Stimulated activated naive CD4-positive, alpha-beta T cell (primary cell): ENCODE measurements at regions not wholly inside any gene's neighbourhood (a gene's known extent, or its start where the extent isn't known, plus 50 kb on each side); places are given as distances from the start of the nearest gene placed in this dataset.

Source experiments
- DNase-seq, 6 experiments: peaks; one replicate each; lab custom pipeline; 2025; lab: John Stamatoyannopoulos, UW

DNA sequence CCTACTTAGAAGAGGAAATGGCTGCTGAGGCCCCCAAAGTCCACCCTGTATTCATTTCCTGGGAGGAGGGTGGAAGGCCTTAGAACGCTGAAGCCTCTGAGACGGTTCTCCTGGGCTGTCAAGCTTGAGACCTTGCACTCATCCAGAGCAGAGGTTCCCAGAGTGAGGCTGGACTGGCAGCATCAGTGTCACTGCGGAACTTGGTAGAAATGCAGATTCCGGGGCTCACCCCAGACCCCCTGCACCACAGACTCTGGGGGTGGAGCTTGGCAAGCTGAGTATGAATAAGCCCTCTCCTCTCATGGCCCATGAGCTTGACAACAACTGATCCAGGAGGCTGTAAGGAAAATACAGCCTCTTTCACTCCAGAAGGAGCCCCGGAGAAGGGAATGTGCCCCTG lies 218.3 kb downstream of the IRF8 start:
- no peak for DNase-seq

DNA sequence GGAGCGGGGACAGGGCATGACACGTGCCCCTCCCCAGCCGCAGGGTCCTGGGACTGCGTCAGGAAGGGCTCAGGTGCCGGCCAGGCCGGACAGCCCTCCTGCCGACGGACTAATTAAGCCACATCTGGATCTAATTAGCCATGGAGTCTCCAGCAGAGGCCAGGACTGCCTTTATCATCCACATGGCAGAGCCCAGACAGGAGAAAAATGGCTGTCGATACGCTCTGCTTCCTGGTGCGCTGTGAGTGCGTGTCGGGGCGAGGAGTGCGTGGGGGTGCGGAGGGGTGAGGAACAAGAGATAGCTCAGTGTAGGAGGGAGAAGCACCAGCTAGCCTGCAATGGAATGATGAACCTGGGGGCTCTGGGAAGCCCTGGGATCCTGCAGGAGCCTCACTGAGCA lies 218.8 kb downstream of the IRF8 start:
- no peak for DNase-seq

DNA sequence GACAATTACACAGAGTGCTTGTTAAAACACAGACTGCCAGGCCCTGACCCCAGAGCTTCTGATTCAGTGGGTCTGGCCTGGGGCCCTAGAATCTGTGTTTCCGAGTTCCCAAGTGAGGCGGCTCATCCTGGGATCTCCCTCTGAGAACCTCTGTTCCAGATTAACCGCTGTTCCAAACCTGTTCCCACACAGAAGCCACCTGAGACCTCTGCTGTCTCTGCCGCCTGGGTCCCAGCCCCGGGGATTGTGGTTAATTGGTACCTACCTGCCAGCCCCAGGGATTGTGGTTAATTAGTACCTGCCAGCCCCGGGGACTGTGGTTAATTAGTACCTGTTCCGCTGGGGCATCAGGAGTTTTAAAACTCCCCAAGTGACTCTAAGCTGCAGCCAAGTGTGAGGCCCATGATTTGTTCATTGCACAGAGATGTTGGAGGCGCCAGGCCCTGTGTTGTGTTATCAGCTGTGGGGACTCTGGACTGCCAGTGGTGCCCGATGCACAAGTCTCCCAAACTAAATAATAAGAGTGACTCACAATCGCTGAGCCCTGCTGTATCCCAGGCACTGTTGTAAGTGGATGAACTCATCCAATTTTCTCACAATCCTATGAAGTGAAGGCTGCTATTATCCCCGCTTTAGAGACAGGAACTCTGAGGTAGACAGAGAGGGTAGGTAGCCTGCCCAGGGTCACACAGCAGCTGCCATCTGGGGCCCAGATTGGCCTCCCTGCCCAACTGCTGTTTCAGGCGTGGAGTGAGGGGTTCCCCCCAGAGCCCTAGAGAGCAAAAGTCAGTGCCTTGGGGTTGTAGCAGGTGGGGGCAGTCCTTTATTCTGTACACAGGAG lies 219.7 kb downstream of the IRF8 start:
- DNase-seq = no peak

DNA sequence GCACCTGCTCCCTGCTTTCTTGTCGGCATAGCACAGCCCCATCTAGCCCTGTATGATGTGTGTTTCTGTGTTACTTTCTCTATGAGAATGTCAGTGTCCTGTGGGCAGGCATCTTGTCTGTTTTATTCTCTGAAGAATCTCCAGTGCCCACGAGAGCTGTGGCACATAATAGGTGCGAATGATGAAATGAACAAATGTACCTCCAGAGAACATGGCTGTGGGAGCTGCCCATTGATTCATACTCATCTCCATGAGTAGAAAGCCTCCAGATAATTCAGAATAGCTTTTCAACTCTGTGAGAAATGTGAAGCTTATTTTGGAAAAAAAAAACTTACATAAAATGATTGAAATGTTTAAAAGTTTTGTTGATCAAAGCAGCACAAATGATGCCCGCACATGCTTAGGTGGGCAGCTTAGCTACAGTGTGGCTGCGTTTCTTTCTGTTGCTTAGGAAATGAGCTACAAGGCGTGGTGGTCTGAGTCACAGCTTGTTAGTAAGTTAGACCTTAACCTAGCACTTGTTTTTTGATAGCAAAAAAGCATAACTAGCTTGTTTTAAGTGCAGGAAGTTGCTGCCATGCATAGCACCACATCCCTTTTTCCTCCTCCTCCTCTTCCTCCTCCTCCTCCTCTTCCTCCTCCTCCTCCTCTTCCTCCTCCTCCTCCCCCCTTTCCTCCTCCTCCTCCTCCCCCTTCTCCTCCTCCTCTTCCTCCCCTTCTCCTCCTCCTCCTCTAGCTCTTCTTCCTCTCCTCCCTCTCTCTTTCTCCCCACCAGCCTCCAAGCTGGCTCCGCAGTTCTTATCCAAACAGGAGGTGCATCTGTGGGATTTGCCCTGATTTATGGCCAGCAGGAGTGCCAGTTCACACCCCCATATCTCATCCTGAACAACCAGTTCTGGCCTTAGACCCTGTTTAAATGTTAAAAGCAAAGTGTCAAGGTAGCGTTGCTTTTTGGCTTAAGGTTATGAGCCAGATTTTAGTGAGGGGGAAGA lies 221.5 kb downstream of the IRF8 start:
- DNase-seq = no peak

DNA sequence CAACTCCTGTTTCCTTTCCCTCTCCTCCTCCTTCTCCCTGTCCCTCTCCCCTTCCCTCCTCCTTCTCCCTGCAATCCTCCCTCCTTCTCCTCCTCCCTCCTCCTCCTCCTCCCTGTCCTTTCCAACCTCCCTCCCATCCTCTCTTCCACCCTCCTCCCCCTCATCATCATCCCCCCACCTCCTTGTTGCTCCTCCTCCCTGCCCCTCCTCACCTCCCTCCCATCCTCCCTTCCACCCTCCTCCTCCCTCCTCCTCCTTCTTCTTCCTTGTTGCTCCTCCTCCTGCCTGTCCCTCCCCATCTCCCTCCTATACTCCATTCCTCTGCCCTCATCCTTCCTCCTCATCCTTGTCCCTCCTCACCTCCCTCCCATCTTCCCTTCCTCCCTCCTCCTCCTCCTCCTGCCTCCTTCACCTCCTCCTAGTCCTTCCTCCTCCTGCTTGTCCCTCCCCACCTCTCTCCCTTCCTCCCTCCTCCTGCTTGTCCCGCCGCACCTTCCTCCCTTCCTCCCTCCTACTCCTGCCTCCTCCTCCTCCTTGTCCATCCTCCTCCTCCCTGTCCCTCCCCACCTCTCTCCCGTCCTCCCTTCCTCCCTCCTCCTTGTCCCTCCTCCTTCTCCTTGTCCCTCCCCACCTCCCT lies 222.5 kb downstream of the IRF8 start:
- no peak for DNase-seq

DNA sequence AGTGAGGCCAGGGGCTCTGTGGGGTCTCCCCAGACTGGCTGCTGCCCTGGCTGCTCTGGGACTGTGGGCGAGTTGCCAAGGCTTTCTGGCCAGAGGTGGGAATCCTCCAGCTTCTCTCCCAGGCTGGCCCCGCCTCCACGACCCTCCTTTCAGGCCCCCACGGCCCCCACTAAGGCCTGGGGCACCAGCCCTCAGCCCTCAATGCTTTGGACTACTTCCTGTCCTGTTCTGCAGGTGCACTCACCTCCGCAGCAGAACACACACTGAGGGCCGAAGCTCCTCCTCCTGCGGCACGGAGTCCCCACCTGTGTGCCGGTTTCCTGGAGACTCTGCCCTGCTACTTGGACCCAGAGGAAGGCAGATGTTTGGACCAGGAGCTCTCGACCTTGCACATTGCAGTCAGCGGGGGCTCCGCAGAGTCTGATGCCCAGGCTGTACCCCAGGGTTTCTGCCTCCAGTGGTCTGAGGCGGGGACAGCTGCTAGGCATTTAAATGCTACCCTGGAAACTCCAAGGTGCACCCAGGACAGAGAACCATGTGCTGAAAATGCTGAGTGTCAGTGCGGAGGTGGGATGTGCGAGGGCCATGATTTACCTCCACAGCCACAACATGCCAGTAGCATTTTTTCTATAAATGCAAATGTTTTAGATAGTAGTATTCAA lies 223.8 kb downstream of the IRF8 start:
- DNase-seq = no peak

DNA sequence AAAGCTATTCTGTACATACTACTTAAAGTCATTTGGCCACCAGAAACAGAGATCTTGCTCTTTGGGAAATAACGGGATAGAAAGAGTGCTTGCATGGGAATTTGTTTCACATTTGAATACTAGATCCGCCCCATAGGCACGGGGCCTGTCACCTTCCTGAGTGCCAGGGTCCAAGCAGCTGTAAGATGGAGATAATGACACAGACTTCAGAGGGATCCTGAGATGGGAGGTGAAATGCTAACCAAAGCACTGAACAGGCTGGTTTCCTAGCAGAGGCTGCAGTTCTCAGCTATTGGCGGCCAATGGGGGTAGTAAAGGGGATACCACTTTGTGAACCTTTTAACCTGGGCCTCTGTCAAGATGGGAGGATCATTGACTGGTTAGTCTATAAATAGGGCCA lies 225.4 kb downstream of the IRF8 start:
- DNase-seq = no peak

DNA sequence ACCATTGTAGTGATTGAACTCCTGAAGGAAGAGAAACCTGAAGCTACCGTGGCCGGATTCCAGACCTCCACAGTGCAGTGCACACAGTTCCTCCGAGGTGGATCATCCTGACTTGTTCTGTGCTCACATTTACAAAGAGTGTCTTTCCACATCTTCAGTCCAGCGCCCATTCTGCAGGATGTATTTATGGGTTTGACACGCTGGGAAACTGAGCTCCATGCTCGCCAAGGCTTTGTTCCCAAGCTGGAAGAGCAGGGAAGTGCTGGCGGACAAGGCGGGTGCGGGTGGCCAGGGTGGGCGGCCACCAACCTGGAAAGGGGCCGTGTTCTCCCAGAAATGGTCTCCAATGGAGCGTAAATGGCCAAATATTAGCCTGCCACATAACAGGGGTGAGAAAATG lies 227.9 kb downstream of the IRF8 start:
- DNase-seq = no peak

DNA sequence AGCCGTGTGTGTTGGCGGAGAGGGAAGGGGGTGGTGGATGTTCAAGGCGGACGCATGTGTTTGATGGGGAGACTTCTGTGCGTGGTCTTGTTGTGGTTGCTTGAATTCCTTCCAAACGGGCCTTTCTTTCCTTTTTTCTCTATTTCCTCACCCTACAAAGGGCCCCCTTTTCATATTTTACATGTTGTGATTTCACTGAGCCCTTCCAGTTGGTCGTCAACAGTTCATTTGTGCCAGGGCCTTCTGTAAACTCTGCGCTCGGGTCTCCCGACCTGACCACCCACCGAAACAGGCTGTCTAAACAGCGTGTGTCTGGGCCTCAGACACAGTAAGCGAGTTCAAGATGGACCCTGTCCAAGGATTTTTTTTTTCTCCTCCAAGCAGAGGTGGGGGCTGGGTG lies 228.4 kb downstream of the IRF8 start:
- DNase-seq = no peak

DNA sequence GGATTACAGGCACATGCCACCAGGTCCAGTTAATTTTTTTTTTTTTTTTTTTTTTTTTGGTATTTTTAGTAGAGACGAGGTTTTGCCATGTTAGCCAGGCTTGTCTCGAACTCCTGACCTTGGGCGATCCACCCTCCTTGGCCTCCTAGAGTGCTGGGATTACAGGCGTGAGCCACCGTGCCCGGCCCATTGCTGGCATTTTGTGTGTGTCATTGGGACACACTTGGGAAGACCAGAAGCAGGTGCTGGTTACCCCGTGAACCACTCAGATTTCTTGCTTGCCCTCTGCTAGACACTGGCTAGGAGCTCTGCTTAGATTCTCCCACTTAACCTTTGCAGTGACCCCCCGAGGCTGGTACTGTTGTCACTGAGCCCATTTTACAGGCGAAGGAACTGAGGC lies 229.3 kb downstream of the IRF8 start:
- no peak for DNase-seq

DNA sequence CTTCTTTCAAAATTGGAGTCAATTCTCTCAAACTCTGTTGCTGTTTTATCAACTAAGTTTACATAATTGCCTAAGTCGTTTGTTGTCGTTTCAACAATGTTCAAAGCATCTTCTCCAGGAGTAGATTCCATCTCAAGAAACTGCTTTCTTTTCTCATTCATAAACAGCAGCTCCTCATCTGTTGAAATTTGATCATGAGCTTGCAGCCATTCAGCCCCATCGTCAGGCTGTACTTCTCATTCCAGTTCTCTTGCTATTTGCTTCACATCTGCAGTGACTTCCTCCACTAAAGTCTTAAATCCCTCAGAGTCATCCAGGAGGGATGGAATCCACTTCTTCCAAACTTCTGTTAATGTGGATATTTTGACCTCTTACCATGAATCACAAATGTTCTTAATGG lies 230.6 kb downstream of the IRF8 start:
- DNase-seq = no peak

DNA sequence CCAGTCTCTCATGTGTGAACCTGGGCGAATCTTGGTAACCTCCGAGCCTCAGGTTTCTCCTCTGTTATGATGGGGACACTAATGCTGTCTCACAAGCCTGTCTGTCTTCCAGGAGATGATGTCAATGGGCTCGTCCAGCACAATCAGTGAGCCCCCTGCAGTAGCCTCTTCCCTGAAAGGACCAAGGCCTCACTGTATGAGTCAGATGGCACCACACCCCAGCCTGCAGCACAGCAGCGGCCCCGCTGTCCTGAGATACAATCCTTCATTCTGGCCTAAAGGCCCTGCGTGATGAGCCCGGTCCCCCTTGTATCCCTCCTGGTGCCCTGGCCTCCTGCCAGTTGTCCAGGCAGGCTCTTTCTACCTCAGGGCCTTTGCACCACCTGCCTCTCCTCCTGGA lies 234.4 kb downstream of the IRF8 start:
- DNase-seq = no peak

DNA sequence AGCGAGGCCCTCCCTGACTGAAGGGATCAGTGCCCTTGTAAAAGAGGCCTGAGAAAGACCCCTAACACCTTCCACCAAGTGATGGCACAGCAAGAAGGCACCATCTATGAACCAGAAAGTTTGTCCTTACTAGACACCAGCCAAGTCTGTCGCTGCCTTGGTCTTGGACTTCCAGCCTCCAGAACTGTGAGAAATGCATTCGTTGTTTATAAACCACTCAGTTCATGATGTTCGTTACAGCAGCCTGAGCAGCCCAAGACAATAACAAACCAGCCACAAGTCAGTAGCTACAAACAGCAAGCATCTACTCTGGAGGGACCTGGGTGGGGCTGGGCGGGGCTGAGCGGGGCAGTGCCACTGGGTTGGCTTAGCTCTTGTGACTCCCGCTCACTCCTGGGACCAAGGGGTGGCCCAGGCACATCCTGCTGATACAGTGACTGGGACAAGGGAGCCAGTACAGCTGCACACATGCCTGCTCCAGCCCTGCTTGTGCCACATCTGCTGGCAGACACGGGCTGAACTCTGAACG lies 234.9 kb downstream of the IRF8 start:
- no peak for DNase-seq

DNA sequence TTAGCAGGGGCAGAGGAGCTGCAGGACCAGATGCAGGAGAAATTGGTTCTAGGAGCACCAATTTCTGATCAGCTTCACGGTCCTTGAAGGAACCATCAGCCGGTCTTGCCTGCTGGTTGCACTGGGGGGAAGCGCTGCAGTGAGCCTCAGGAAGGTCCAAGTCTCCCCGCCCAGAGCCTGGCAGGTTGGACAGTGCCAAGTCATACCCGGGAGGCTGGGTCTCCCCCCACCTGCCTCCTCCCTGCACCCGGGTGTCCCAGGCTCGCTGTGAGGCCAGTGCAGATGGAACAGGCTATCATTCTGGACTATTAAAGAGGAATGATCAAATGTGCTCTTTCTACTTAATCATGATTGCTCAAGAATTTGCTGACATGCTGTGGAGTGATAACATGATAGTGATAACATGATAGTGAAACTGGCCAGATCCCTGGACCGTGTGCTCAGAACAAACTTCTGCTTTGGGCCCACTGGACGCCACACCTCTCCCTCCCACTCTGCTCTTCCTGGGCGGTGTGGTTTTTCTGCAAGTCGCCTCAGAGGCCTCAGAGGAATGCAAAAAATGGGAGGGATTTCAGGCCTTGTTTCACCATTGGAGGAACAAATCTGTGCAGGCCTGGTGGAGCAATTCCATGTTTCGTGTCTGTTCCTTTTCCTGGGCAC lies 236.0 kb downstream of the IRF8 start:
- DNase-seq = no peak

DNA sequence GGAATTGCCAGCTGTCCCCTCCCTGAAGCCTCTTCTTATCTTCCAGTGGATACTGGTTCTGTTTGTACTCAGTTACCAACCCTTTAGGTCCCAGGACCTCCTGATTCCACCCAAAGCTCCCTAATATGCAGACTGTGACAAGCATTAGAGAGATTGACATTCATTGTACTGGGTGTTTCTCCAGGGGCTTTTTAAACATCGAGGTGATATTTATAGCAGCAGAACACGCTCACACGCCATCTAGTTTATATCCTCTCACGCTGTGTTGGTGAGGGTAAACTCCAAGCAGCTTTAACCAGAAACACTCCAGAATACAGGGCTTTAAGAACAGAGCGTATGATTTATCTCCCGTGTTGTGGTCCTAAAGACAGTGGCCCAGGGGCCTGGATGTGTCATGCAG lies 238.4 kb downstream of the IRF8 start:
- DNase-seq = no peak

DNA sequence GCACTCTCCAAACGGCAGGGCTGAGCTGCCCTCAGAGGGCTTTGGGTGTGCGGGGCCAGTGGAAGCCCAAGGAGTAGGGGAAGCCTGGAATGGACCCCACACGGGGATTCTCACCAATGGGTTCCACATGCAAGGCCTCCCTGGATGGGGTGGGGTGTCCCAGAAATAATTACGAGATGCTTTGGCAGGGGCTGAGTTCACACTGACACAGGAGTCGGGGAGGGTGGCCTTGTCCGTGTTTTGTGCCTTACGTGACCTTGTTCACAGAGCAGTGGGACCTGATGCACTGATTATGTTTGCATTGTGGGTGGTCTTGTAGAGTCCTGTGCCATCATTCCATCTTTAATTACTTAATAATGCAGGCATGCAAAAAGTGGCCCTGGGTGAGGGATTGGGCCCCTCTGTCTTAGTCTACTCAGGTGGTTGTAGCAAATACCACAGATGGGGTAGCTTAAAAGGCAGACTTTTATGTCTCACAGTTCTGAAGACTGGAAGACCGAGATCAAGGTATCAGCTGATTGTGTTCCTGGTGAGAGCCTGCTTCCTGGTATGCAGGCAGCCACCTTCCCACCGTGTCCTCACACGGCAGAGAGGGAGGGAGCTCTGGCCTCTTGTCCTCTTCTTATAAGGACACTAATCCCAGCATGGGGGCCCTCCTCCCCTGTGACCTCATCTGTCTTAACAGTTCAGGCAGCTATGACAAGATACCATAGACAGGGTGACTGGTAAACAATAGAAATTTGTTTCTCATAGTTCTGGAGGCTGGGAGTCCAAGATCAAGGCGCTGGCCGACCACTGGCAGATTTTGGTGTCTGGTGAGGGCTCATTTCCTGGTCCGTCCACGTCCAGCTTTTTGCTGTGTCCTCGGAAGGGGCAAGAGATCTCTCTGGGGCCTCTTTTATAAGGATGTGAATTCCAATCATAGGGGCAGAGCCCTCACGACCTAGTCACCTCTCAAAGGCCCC lies 239.4 kb downstream of the IRF8 start:
- no peak for DNase-seq

DNA sequence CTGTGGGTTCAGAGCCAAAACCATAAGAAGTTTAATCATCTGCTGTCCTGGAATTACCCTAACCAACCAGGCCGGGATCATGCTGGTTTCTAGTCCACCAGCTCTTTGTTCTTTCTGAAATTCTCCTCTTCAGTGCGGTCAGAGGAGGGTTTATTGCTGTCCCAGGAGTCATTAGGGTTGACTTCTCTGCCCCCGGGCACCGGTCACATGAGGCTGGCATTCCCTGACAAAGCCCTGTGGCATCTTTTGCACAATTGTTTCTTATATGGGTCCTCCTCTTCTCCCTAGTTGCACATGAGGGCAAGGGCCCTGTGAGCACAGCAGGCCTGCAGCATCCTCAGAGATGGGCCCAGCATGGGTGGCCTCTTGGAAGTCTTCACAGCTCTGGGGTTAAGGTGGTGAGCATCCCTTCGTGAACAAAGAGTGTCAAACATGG lies 243.9 kb downstream of the IRF8 start:
- DNase-seq = no peak

DNA sequence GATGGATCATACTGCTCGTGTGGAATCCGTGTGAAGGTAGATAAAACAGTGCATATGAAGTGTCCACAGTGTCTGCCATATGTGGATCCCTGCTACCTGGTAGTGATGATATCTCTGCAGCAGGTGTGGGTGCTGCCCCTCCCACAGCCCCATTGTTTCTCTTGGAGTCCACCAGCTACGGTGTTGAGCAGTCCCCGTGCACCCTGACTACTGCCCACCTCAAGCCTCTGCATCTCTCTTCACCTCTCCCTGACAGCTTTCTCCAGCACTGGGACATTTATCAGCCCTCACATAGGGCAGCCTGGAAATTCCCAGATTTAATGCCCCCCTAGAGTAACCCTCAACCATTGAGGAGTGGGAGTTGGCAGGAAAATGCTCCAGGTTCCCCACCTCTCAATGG lies 244.7 kb downstream of the IRF8 start:
- no peak for DNase-seq

DNA sequence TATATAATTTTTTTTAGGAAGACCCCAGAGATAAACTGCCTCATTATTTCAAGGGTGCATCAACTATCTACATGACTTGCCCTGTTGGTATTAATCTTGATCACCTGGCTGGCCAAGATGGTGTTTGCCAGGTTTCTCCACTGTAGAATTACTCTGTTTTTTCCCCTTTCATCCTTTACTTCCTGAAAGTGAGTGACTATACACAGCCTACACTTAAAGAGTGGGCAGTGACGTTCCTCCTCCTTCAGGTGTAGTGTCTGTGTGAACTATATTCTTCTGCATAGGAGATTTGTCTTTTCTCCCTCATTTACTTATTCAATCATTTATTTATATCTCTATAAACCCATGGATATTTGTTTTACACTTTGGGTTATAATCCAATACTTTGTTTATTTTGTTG lies 246.7 kb downstream of the IRF8 start:
- DNase-seq = no peak

DNA sequence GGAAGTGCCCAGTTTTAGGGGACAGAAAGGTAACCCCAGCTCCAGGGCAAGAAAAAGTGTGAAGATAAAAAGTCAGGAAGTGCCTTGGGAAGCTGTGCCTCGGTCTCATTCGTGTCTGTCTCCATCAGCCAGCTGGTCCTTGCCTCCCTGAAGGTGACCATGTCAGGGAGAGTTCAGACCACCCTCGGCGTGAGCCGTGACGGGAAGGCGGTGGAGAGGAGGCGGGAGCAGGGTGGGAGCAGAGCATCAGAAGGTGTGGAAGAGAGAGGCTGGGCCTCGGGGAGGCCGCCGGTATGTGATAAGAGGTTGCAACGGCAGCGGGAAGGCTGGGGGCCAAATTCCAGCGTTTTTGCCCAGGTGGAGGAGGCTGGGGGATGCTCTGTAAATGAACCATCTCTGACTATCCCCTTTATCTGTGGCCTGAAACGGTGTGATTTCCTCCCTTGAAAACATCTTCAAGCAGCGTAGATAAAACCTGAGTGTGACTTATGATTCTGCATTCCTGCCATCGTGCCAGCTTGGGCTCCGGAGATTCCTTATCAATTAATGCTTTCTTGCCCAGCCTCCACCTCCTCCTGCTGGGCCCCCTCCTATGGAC lies 251.8 kb downstream of the IRF8 start:
- DNase-seq = no peak
